ENCODE measurements at regions not wholly inside any gene's neighbourhood (a gene's known extent, or its start where the extent isn't known, plus 50 kb on each side); places are given as distances from the start of the nearest gene placed in this dataset.

GRCh38 chr5:174192901-174193300 is 147.4 kb downstream of the NSG2 start:
- TF ChIP-seq CTCF (IDR thresholded peaks at IDR 0.05): no peak

- no peak for TF ChIP-seq CTCF (IDR thresholded peaks at IDR 0.05)
Observed at GRCh38 chr5:174195517-174195916, 150.0 kb downstream of the NSG2 start.

- TF ChIP-seq CTCF (IDR thresholded peaks at IDR 0.05): no peak
Observed at GRCh38 chr5:174197929-174198328, 152.4 kb downstream of the NSG2 start.

GRCh38 chr5:174198541-174198940 is 153.0 kb downstream of the NSG2 start:
- no peak for TF ChIP-seq CTCF (IDR thresholded peaks at IDR 0.05)

GRCh38 chr5:174202996-174203395 is 157.5 kb downstream of the NSG2 start:
- TF ChIP-seq CTCF (IDR thresholded peaks at IDR 0.05): no peak

GRCh38 chr5:174204535-174205313 is 159.2 kb downstream of the NSG2 start:
- TF ChIP-seq CTCF (IDR thresholded peaks at IDR 0.05): no peak

GRCh38 chr5:174205939-174206338 is 160.4 kb downstream of the NSG2 start:
- TF ChIP-seq CTCF (IDR thresholded peaks at IDR 0.05): no peak

Measured in LNCAP (cell line).